H1 (cell line): ENCODE measurements at regions not wholly inside any gene's neighbourhood (a gene's known extent, or its start where the extent isn't known, plus 50 kb on each side); places are given as distances from the start of the nearest gene placed in this dataset.
A peak's percentile ranks its signal among the peaks of the same experiment; 100 is the strongest.

Source experiments
- CTCF ChIA-PET: fragments of 300-600 bp; sonication (Branson Sonifier 250); formaldehyde crosslinking; loops from one replicate; lab custom pipeline; 2021; ENCODE audit not compliant: partially characterized antibody; lab: Charles Lee
- POLR2A ChIA-PET: fragments of 300-600 bp; sonication (Branson Sonifier 250); formaldehyde crosslinking; loops from one replicate; lab custom pipeline; 2021; ENCODE audit warnings: inconsistent platforms; ENCODE audit not compliant: partially characterized antibody; lab: Charles Lee
- DNase-seq, 2 experiments: peaks; one replicate each; pipeline versions ENCODE4 v3.0.0 to v3.0.0-alpha.2; 2010 to 2022; ENCODE audit warnings: low spot score in 2 of 2, low read depth in 1 of 2, mixed read lengths in 1 of 2
- FAIRE-seq: peaks from 2 replicates; lab custom pipeline; 2011; peaks lifted over from hg19 to GRCh38; lab: Jason Lieb, UNC
- H2AFZ ChIP-seq: 2 replicates; pipeline ENCODE4 v1.8.1; 2012; ENCODE audit warnings: low read length, inconsistent platforms
- H2AK5ac ChIP-seq: 2 replicates; pipeline ENCODE4 v1.6.1; 2013; ENCODE audit warnings: low read depth, low read length
- H2BK120ac ChIP-seq: replicated peaks from 2 replicates; pipeline ENCODE3; 2013; ENCODE audit warnings: low read depth, low read length, inconsistent platforms
- H2BK12ac ChIP-seq: 2 replicates; pipeline ENCODE4 v1.6.1; 2013; ENCODE audit warnings: low read depth, low read length
- H2BK15ac ChIP-seq: 2 replicates; pipeline ENCODE4 v1.6.1; 2013; ENCODE audit warnings: low read length
- H2BK20ac ChIP-seq: 2 replicates; pipeline ENCODE4 v1.6.1; 2013; ENCODE audit warnings: low read length
- H2BK5ac ChIP-seq: 2 replicates; pipeline ENCODE4 v1.6.1; 2013; ENCODE audit warnings: low read depth, low read length
- H3K14ac ChIP-seq: 2 replicates; pipeline ENCODE4 v1.6.1; 2013; ENCODE audit warnings: inconsistent platforms; ENCODE audit not compliant: insufficient read length
- H3K18ac ChIP-seq: 2 replicates; pipeline ENCODE4 v1.6.1; 2013; ENCODE audit warnings: low read length; ENCODE audit errors: extremely low read depth
- H3K23ac ChIP-seq: 2 replicates; pipeline ENCODE4 v1.6.1; 2013; ENCODE audit warnings: inconsistent platforms; ENCODE audit not compliant: insufficient read length
- H3K23me2 ChIP-seq: 2 replicates; pipeline ENCODE4 v1.6.1; 2013; ENCODE audit warnings: low read depth, low read length
- H3K27ac ChIP-seq: 2 replicates; pipeline ENCODE4 v1.6.1; 2011; ENCODE audit warnings: low read depth, low read length, inconsistent platforms
- H3K27me3 ChIP-seq, 4 experiments: replicated peaks in 1 of 4; 1 replicate in 1 of 4; 2 replicates in 3 of 4; pipeline versions ENCODE4 v1.6.1 to v1.8.1; 2011 to 2013; ENCODE audit warnings: low read length in 3 of 4, mild to moderate bottlenecking in 3 of 4, inconsistent platforms in 2 of 4, mixed read lengths in 2 of 4, moderate library complexity in 1 of 4; ENCODE audit not compliant: control insufficient read depth in 3 of 4, insufficient read depth in 3 of 4; ENCODE audit errors: extremely low read depth in 1 of 4
- H3K36me3 ChIP-seq, 4 experiments: 2 replicates each; pipeline versions ENCODE4 v1.6.1 to v1.8.1; 2011 to 2013; ENCODE audit warnings: mild to moderate bottlenecking in 4 of 4, low read length in 3 of 4, moderate library complexity in 2 of 4, control low read depth in 1 of 4, inconsistent platforms in 1 of 4; ENCODE audit not compliant: insufficient read depth in 4 of 4, control insufficient read depth in 2 of 4
- H3K4ac ChIP-seq: replicated peaks from 2 replicates; pipeline ENCODE3; 2013; ENCODE audit warnings: low read length, low read depth, mixed read lengths, inconsistent platforms; ENCODE audit not compliant: insufficient read length
- H3K4me1 ChIP-seq, 4 experiments: replicated peaks in 1 of 4; 1 replicate in 1 of 4; 2 replicates in 3 of 4; pipeline versions ENCODE4 v1.6.1 to v1.8.1; 2011 to 2013; ENCODE audit warnings: low read length in 3 of 4, inconsistent platforms in 2 of 4, mixed read lengths in 1 of 4; ENCODE audit not compliant: insufficient read depth in 4 of 4, control insufficient read depth in 3 of 4
- H3K4me2 ChIP-seq, 2 experiments: 2 replicates each; pipeline versions ENCODE4 v1.6.1 to v1.8.1; 2011 to 2013; ENCODE audit warnings: low read depth in 2 of 2, low read length in 2 of 2, control low read depth in 1 of 2, inconsistent platforms in 1 of 2, mild to moderate bottlenecking in 1 of 2; ENCODE audit not compliant: insufficient read depth in 1 of 2
- H3K4me3 ChIP-seq, 4 experiments: fragments of 200-600, 300-600 bp in 1 of 4; sonication (generic), shearing (Covaris generic), sonication (Bioruptor Twin) in 1 of 4; 2 replicates each; pipeline versions ENCODE4 v1.5.1 to v1.8.1; 2011 to 2016; ENCODE audit warnings: low read length in 4 of 4, low read depth in 3 of 4, control low read depth in 2 of 4, inconsistent platforms in 2 of 4, mild to moderate bottlenecking in 2 of 4, mixed read lengths in 1 of 4, moderate library complexity in 1 of 4; ENCODE audit not compliant: insufficient read depth in 2 of 4; ENCODE audit errors: extremely low read depth in 1 of 4
- H3K56ac ChIP-seq: replicated peaks from 2 replicates; pipeline ENCODE3; 2013; ENCODE audit warnings: low read depth, mild to moderate bottlenecking, mixed read lengths, low read length, inconsistent platforms; ENCODE audit not compliant: insufficient read length
- H3K79me1 ChIP-seq: 2 replicates; pipeline ENCODE4 v1.6.1; 2013; ENCODE audit warnings: low read depth, low read length, control low read depth
- H3K79me2 ChIP-seq, 2 experiments: 2 replicates each; pipeline versions ENCODE4 v1.6.1 to v1.8.1; 2012 to 2013; ENCODE audit warnings: low read length in 2 of 2, mild to moderate bottlenecking in 2 of 2, inconsistent platforms in 1 of 2; ENCODE audit not compliant: insufficient read depth in 2 of 2, control insufficient read depth in 1 of 2
- H3K9ac ChIP-seq, 4 experiments: replicated peaks in 1 of 4; 1 replicate in 1 of 4; 2 replicates in 3 of 4; pipeline versions ENCODE4 v1.6.1 to v1.8.1; 2011 to 2013; ENCODE audit warnings: low read depth in 3 of 4, low read length in 3 of 4, control low read depth in 2 of 4, mild to moderate bottlenecking in 2 of 4, moderate library complexity in 2 of 4, inconsistent platforms in 1 of 4; ENCODE audit errors: extremely low read depth in 1 of 4
- H3K9me3 ChIP-seq, 2 experiments: 2 replicates each; pipeline versions ENCODE4 v1.6.1 to v1.8.1; 2012 to 2013; ENCODE audit warnings: mild to moderate bottlenecking in 2 of 2, moderate library complexity in 2 of 2, control low read depth in 1 of 2, inconsistent platforms in 1 of 2, low read depth in 1 of 2, low read length in 1 of 2, mixed read lengths in 1 of 2; ENCODE audit not compliant: insufficient read depth in 2 of 2
- H4K20me1 ChIP-seq, 2 experiments: replicated peaks in 1 of 2; 2 replicates each; pipeline versions ENCODE3 to v1.8.1; 2011 to 2013; ENCODE audit warnings: inconsistent platforms in 2 of 2, low read length in 2 of 2, mild to moderate bottlenecking in 1 of 2; ENCODE audit not compliant: insufficient read depth in 2 of 2, control insufficient read depth in 1 of 2
- H4K5ac ChIP-seq: 2 replicates; pipeline ENCODE4 v1.6.1; 2013; ENCODE audit warnings: low read length, low read depth, mixed read lengths, inconsistent platforms; ENCODE audit not compliant: insufficient read length
- H4K8ac ChIP-seq: 2 replicates; pipeline ENCODE4 v1.8.0; 2013; ENCODE audit warnings: mild to moderate bottlenecking, moderate library complexity, low read length, inconsistent platforms; ENCODE audit not compliant: insufficient read depth; ENCODE audit errors: extremely low read depth
- H4K91ac ChIP-seq: replicated peaks from 2 replicates; pipeline ENCODE3; 2013; ENCODE audit warnings: low read length, mixed read lengths, inconsistent platforms; ENCODE audit not compliant: insufficient read length
- WGBS, 2 experiments: shearing (Covaris generic) in 1 of 2; methylation state at CpG; one replicate each; pipeline versions ENCODE4 v1.1.6 to v1.1.7; 2013 to 2015; ENCODE audit warnings: low lambda C conversion rate in 2 of 2, mixed read lengths in 2 of 2, inconsistent platforms in 1 of 2, low coverage in 1 of 2, missing lambda C conversion rate in 1 of 2; ENCODE audit not compliant: insufficient replicate concordance in 2 of 2, insufficient coverage in 1 of 2, insufficient read length in 1 of 2; ENCODE audit errors: extremely low coverage in 1 of 2, missing lambda C conversion rate in 1 of 2; 5-methylcytosine and 5-hydroxymethylcytosine counted together

DNA sequence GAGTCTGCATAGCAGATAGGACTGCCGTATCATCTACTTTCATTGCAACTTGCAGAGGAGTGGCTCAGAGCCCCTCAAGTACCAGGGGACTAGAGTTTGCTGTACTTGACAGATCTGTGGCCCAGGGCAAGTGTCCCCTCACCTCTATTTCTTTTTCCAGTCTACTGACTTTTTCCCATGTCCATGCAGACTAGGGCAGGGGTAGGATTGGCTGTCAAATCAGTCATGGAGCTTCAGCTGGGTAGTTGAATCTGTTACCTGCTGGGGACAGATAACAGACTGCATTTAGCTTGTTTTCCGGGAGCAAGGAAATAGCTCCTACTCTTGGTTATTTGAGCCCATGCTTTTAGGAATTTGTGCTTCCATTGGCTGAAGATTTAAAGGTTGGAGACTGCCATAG is 121.0 kb upstream of the CDK13 start:
- H3K79me2 ChIP-seq = no peaks in the 10 kb centered on the region
- H2BK5ac ChIP-seq = no peak overlapping the region

More for the DNA sequence above, 121.0 kb upstream of the CDK13 start:
- no peak overlapping the region for H3K23ac ChIP-seq
- H3K14ac ChIP-seq = no peak overlapping the region
- 78% methylated on average over 2 of the region's 2 CpGs; no CpG with 5 or more reads in 1 of the 2 experiments for WGBS, 2 experiments
- DNase-seq (no peak), FAIRE-seq (no peak)
- no peak overlapping the region for H4K5ac ChIP-seq
- no peak overlapping the region for H2AK5ac ChIP-seq
- H3K36me3 ChIP-seq = no peaks in the 10 kb centered on the region; a peak in 1 of 8 replicates
- H2BK12ac ChIP-seq = no peak overlapping the region
- no peak overlapping the region for H3K4ac ChIP-seq
- no peak overlapping the region for H3K4me3 ChIP-seq
- no peaks in the 10 kb centered on the region for H3K79me1 ChIP-seq
- H3K9me3 ChIP-seq = no peaks in the 10 kb centered on the region
- H2BK120ac ChIP-seq = no peak overlapping the region
- H4K91ac ChIP-seq = no peak overlapping the region
- 0 out of 2 replicates have a peak overlapping the region, but pooled peaks have one; percentile 6 for H2AFZ ChIP-seq
- H3K23me2 ChIP-seq = peaks cover 3% of the 10 kb centered on the region; the same call in 1 of the 2 replicates
- POLR2A ChIA-PET = no interaction called here
- no peak overlapping the region for H2BK20ac ChIP-seq
- no peak overlapping the region for H3K27ac ChIP-seq
- no peak overlapping the region for H3K9ac ChIP-seq
- no peak overlapping the region for H3K56ac ChIP-seq
- H3K4me1 ChIP-seq = no peaks in the 10 kb centered on the region
- no peak overlapping the region for H2BK15ac ChIP-seq
- no peaks in the 10 kb centered on the region for H4K20me1 ChIP-seq
- no peak overlapping the region for H3K18ac ChIP-seq
- no peak overlapping the region for H4K8ac ChIP-seq
- H3K27me3 ChIP-seq = peaks cover 1 to 19% (median 6%) of the 10 kb centered on the region in 4 experiments
- CTCF ChIA-PET = interaction anchor here (0.6 to 1.3 kb wide), 7 partner anchors 13 to 1860 kb away, joined by 3 to 6 read pairs (median 3); no protein-coding TSS in a partner anchor
- no peak overlapping the region for H3K4me2 ChIP-seq
